ENCODE measurements at regions not wholly inside any gene's neighbourhood (a gene's known extent, or its start where the extent isn't known, plus 50 kb on each side); places are given as distances from the start of the nearest gene placed in this dataset.

DNA sequence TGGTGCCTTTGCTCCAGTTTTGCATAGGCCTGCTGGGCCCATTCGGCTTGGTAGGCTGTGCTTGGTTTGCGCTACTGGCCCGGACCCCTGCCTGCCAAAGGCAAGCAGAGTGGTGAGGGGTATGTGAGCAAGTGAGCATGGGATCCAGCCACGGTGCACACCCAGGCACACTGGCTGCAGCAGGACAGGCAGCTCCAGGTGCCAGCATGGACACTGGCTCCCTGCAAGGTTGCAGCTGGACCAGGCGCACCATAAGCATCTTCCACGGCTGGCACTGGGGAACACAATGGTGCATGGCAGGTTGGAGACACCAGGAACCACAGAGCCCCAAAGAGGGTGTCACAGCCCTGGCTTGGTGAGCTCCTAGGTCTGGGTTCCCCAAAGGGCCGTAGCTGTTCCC lies 693.5 kb upstream of the PTBP2 start:
- no peak for TF ChIP-seq CTCF (IDR thresholded peaks at IDR 0.05)
- DNase-seq (ENCODE audit: low spot score) = no peak
- H3K27ac ChIP-seq = no peak overlapping the region
- no peak overlapping the region for H3K4me3 ChIP-seq

DNA sequence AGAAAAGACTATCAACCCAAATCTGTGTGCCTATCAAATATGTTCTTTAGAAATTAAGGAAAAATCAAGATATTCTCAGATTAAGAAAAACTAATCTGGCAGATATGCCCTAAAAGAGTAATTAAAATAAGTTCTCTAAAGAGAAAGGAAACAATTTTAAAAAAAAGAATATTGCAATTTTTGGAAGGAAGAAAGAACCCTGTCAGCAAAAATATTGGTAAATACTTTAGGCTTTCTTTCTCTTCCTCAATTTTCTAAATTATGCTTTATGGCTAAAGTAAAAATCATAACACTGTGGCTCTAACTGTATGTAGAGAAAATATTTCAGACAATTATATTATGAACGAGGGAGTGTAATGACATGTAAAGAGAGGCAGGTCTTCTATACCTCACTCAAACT lies 691.3 kb upstream of the PTBP2 start:
- DNase-seq (ENCODE audit: low spot score) = no peak
- H3K27ac ChIP-seq = no peak overlapping the region
- H3K4me3 ChIP-seq = no peak overlapping the region
- no peak for TF ChIP-seq CTCF (IDR thresholded peaks at IDR 0.05)

- DNase-seq (ENCODE audit: low spot score) = no peak
- Histone ChIP-seq H3K27ac (no peak overlapping the region), H3K4me3 (no peak overlapping the region)
- no peak for TF ChIP-seq CTCF (IDR thresholded peaks at IDR 0.05)
Measured at GRCh38 chr1:96034006-96034405, 687.6 kb upstream of the PTBP2 start.

DNA sequence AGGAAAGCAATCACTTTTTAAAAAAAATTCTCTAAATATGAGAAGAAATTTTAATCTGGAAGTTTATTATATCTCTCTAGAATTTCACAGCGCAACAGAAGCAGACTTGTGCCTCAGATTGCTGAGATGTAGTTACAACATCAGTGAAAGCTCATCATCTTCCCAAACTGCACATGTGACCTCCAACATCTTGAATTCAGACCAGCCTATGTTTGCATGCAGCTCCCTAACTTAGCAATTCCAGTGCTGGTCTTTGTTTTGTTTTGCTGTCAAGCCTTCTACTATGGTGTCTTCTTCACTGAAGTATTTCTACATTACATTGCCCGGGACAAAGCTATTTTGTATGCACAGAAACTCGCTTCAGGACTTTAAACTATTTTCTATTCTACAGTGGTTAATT lies 684.8 kb upstream of the PTBP2 start:
- DNase-seq (ENCODE audit: low spot score) = no peak
- H3K27ac ChIP-seq = no peak overlapping the region
- TF ChIP-seq CTCF (IDR thresholded peaks at IDR 0.05) = no peak
- no peak overlapping the region for H3K4me3 ChIP-seq

DNA sequence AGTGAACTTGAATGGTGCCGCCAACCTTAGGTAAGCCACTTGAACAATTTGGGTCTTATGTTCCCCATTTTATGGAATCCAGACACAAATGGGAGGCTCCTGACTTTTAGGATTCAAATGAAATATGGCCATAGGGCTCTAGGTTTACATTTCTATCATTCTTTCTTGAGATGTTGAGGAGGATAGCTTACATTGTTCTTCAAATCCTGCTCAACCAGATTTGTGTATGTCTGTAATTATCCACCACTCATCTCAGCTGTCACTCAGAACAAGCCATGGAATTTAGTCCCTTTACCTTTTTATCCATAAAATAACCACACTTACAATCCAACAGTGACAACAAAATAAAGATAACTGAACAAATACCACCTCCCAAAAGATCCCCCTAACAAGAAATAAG lies 682.9 kb upstream of the PTBP2 start:
- no peak for TF ChIP-seq CTCF (IDR thresholded peaks at IDR 0.05)
- Histone ChIP-seq H3K27ac (no peak overlapping the region), H3K4me3 (no peak overlapping the region)
- DNase-seq (ENCODE audit: low spot score) = no peak

DNA sequence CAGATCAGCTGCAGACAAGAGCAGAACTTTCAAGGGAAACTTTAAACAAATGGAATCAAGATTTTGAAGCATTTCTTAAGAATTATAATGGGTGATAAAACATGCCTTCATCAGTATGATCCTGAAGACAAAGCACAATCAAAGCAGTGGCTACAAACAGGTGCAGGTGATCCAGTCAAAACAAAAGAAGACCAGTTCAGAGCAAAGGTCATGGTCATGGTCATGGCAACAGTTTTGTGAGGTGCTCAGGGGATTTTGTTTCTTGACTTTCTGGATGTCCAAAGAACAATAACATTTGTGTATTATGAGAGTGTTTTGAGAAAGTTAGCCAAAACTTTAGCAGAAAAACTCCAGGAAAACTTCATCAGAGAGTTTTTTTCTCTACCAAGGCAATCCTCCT lies 681.7 kb upstream of the PTBP2 start:
- no peak overlapping the region for H3K27ac ChIP-seq
- no peak for DNase-seq (ENCODE audit: low spot score)
- TF ChIP-seq CTCF (IDR thresholded peaks at IDR 0.05) = no peak
- H3K4me3 ChIP-seq = no peak overlapping the region

DNA sequence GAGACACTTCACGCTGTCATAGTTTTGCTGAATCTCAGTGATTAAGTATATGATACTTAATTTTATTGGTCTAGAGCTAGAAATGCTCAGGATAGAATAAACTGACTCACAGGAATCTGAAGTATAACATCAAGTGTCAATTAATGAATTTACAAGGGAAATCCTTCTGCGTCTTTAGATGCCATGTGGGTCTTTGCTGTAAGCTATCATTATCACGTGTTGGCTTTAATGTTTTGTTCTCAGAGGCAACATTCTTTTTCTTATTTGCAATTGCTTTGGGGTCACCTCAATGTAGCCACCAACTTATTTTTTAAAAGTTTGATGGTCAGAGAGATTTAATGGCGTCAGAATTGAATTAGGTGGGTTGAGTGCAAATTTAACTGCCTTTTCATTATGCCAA lies 680.1 kb upstream of the PTBP2 start:
- no peak for DNase-seq (ENCODE audit: low spot score)
- no peak for TF ChIP-seq CTCF (IDR thresholded peaks at IDR 0.05)
- Histone ChIP-seq H3K4me3 (no peak overlapping the region), H3K27ac (no peak overlapping the region)
